ENCODE measurements at regions not wholly inside any gene's neighbourhood (a gene's known extent, or its start where the extent isn't known, plus 50 kb on each side); places are given as distances from the start of the nearest gene placed in this dataset.

DNA sequence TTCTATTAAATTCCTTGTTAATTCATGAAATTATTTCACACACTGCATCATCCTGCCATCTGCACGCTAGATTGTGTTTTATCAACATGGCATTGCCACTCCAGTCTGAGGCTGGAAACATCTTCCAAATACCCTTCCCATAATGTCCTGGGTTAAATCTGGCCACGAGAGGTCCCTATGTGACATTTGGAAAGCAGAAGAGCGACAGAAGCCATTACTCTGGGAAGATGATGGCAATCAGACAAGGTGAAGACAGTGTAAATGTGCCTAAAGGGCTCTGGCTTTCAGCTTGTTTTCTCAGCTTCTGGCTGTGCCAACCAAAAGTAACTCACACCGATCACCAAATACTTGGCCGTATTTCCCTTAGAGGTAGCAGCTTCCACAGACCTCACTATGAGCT lies 144.8 kb downstream of the CAPZA3 start:
- no peak overlapping the region for H3K4me3 Mint-ChIP-seq
- TF ChIP-seq, protein P1, sequence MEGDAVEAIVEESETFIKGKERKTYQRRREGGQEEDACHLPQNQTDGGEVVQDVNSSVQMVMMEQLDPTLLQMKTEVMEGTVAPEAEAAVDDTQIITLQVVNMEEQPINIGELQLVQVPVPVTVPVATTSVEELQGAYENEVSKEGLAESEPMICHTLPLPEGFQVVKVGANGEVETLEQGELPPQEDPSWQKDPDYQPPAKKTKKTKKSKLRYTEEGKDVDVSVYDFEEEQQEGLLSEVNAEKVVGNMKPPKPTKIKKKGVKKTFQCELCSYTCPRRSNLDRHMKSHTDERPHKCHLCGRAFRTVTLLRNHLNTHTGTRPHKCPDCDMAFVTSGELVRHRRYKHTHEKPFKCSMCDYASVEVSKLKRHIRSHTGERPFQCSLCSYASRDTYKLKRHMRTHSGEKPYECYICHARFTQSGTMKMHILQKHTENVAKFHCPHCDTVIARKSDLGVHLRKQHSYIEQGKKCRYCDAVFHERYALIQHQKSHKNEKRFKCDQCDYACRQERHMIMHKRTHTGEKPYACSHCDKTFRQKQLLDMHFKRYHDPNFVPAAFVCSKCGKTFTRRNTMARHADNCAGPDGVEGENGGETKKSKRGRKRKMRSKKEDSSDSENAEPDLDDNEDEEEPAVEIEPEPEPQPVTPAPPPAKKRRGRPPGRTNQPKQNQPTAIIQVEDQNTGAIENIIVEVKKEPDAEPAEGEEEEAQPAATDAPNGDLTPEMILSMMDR (IDR thresholded peaks at IDR 0.05), result no peak
- Histone ChIP-seq H3K9me3 (ENCODE audit: control insufficient read depth in 1 of 2, insufficient read depth in 1 of 2, low read length in 2 of 2) (no peaks in the 10 kb centered on the region), H3K4me3 (ENCODE audit: low read length) (no peak overlapping the region), H3K27ac (ENCODE audit: low read depth in 1 of 2, low read length in 2 of 2) (no peak overlapping the region), H3K4me1 (ENCODE audit: insufficient read depth, low read length) (no peaks in the 10 kb centered on the region), H3K36me3 (ENCODE audit: insufficient read depth, low read length) (no peaks in the 10 kb centered on the region), H3K27me3 (ENCODE audit: control insufficient read depth in 1 of 2, insufficient read depth in 2 of 2, low read length in 2 of 2) (no peaks in the 10 kb centered on the region)
- H3K27me3 Mint-ChIP-seq, result peaks cover 12% of the 10 kb centered on the region
- H3K36me3 Mint-ChIP-seq (ENCODE audit: low read depth), result no peaks in the 10 kb centered on the region
- H3K27ac Mint-ChIP-seq, result no peak overlapping the region
- peaks cover 2% of the 10 kb centered on the region for H3K9me3 Mint-ChIP-seq
- intact Hi-C loops (cut with DNase I, micrococcal nuclease), result no loop called here
- POLR2A ChIA-PET, result no interaction called here
- DNase-seq, result no peak
- ATAC-seq (ENCODE audit: poor library complexity), result no peak
- H3K4me1 Mint-ChIP-seq (ENCODE audit: low read depth), result no peaks in the 10 kb centered on the region
- CTCF ChIA-PET, result no interaction called here

DNA sequence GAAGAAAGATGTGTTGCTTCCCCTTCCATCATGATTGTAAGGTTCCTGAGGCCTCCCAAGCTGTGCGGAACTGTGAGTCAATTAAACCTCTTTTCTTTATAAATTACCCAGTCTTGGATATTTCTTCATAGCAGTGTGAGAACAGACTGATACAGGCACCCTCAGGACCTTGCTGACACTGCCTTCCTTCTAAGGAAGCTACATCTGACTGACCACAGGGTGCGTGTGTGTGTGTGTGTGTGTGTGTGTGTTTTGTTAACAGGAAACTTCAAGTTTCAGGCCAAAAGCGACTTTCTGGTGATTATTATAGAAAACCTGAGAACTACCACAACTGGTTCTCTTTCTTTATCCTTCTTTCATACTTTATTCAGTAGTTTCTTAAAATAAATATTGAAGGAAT lies 149.0 kb downstream of the CAPZA3 start:
- H3K27me3 ChIP-seq (ENCODE audit: control insufficient read depth in 1 of 2, insufficient read depth in 2 of 2, low read length in 2 of 2), result no peaks in the 10 kb centered on the region
- ChIA-PET POLR2A (no interaction called here), CTCF (no interaction called here)
- intact Hi-C loops (cut with DNase I, micrococcal nuclease), result no loop called here
- H3K36me3 ChIP-seq (ENCODE audit: insufficient read depth, low read length), result no peaks in the 10 kb centered on the region
- TF ChIP-seq, protein P1 (IDR thresholded peaks at IDR 0.05), result no peak
- H3K9me3 ChIP-seq (ENCODE audit: control insufficient read depth in 1 of 2, insufficient read depth in 1 of 2, low read length in 2 of 2), result no peaks in the 10 kb centered on the region
- no peak overlapping the region for H3K27ac Mint-ChIP-seq
- no peak overlapping the region for H3K27ac ChIP-seq (ENCODE audit: low read depth in 1 of 2, low read length in 2 of 2)
- DNase-seq (no peak), ATAC-seq (ENCODE audit: poor library complexity) (no peak)
- H3K4me1 ChIP-seq (ENCODE audit: insufficient read depth, low read length), result no peaks in the 10 kb centered on the region
- H3K36me3 Mint-ChIP-seq (ENCODE audit: low read depth), result no peaks in the 10 kb centered on the region
- no peaks in the 10 kb centered on the region for H3K4me1 Mint-ChIP-seq (ENCODE audit: low read depth)
- H3K4me3 ChIP-seq (ENCODE audit: low read length), result no peak overlapping the region
- H3K27me3 Mint-ChIP-seq, result peaks cover 12% of the 10 kb centered on the region
- no peaks in the 10 kb centered on the region for H3K9me3 Mint-ChIP-seq
- H3K4me3 Mint-ChIP-seq, result no peak overlapping the region

DNA sequence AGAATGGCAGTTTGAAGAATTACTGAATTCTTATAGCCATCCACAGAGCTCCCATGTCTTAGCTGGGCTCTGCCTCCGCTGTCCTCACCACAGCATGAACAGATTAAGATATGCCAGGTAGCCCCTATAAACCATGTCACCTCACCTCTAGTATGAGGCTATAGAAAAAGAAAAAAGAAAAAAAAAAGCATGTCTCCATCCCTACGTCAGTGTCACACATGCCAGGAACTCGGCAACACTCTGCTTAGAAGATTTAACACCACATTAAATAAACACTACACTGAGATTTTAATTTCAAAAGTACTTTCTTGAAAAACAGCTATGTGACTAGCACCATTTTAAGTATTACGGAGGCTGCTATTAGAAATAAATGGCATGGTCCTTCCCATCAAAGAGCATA lies 149.4 kb downstream of the CAPZA3 start:
- H3K4me1 Mint-ChIP-seq (ENCODE audit: low read depth), result no peaks in the 10 kb centered on the region
- H3K27ac Mint-ChIP-seq, result no peak overlapping the region
- TF ChIP-seq, protein P1 (IDR thresholded peaks at IDR 0.05), result no peak
- H3K36me3 Mint-ChIP-seq (ENCODE audit: low read depth), result no peaks in the 10 kb centered on the region
- CTCF ChIA-PET, result no interaction called here
- H3K27me3 Mint-ChIP-seq, result peaks cover 12% of the 10 kb centered on the region
- Histone ChIP-seq H3K9me3 (ENCODE audit: control insufficient read depth in 1 of 2, insufficient read depth in 1 of 2, low read length in 2 of 2) (no peaks in the 10 kb centered on the region), H3K27ac (ENCODE audit: low read depth in 1 of 2, low read length in 2 of 2) (no peak overlapping the region), H3K36me3 (ENCODE audit: insufficient read depth, low read length) (no peaks in the 10 kb centered on the region), H3K4me3 (ENCODE audit: low read length) (no peak overlapping the region), H3K27me3 (ENCODE audit: control insufficient read depth in 1 of 2, insufficient read depth in 2 of 2, low read length in 2 of 2) (no peaks in the 10 kb centered on the region), H3K4me1 (ENCODE audit: insufficient read depth, low read length) (no peaks in the 10 kb centered on the region)
- H3K9me3 Mint-ChIP-seq, result no peaks in the 10 kb centered on the region
- intact Hi-C loops (cut with DNase I, micrococcal nuclease), result no loop called here
- DNase-seq (no peak), ATAC-seq (ENCODE audit: poor library complexity) (no peak)
- POLR2A ChIA-PET, result no interaction called here
- H3K4me3 Mint-ChIP-seq, result no peak overlapping the region
